ENCODE measurements at regions not wholly inside any gene's neighbourhood (a gene's known extent, or its start where the extent isn't known, plus 50 kb on each side); places are given as distances from the start of the nearest gene placed in this dataset.
"Not testable (repeated sequence)": the region's sequence is repeated elsewhere in the genome, so short reads cannot be mapped to it uniquely, and the experiment has no call there.

DNA sequence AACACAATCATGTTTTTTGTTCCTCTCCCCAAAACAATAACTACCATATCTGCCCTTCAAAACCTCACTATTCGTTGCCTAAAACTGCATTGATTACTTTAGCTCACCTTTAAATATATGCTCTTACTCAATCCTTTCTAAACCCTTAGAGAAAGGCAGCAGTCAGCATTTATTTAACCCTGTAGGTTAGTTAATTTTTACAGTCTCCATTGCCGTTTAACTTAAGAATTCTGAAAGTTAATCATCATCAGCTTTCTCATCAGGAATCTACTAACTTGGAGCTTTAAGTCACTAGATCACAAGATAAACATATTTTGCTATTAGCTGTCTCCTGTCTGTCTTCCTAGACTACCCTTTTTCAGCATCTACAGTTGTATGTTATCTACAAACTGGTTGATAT lies 991.9 kb downstream of the EPHA7 start:
- intact Hi-C loops (cut with DNase I): no loop called here
- Histone ChIP-seq H3K36me3 (no peaks in the 10 kb centered on the region), H3K4me1 (no peaks in the 10 kb centered on the region), H3K27ac (no peak overlapping the region), H3K4me3 (no peak overlapping the region), H3K27me3 (no peaks in the 10 kb centered on the region), H3K9me3 (no peaks in the 10 kb centered on the region)
- ATAC-seq (no peak), DNase-seq (no peak)
- TF ChIP-seq, protein P1, sequence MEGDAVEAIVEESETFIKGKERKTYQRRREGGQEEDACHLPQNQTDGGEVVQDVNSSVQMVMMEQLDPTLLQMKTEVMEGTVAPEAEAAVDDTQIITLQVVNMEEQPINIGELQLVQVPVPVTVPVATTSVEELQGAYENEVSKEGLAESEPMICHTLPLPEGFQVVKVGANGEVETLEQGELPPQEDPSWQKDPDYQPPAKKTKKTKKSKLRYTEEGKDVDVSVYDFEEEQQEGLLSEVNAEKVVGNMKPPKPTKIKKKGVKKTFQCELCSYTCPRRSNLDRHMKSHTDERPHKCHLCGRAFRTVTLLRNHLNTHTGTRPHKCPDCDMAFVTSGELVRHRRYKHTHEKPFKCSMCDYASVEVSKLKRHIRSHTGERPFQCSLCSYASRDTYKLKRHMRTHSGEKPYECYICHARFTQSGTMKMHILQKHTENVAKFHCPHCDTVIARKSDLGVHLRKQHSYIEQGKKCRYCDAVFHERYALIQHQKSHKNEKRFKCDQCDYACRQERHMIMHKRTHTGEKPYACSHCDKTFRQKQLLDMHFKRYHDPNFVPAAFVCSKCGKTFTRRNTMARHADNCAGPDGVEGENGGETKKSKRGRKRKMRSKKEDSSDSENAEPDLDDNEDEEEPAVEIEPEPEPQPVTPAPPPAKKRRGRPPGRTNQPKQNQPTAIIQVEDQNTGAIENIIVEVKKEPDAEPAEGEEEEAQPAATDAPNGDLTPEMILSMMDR (IDR thresholded peaks at IDR 0.05): no peak
- no peak for TF ChIP-seq POLR2A (IDR thresholded peaks at IDR 0.05)
- WGBS (ENCODE audit: insufficient coverage, low coverage, low lambda C conversion rate, missing lambda C conversion rate): 18% methylated on average over 2 of the region's 2 CpGs

GRCh38 chr6:92415656-92416055 lies 1003.7 kb downstream of the EPHA7 start:
- H3K36me3 ChIP-seq: no peaks in the 10 kb centered on the region
- H3K4me3 ChIP-seq: no peak overlapping the region
- no peaks in the 10 kb centered on the region for H3K27me3 ChIP-seq
- DNase-seq (no peak), ATAC-seq (no peak)
- TF ChIP-seq, protein P1 (IDR thresholded peaks at IDR 0.05): no peak
- no peak for TF ChIP-seq POLR2A (IDR thresholded peaks at IDR 0.05)
- no peak overlapping the region for H3K27ac ChIP-seq
- no peaks in the 10 kb centered on the region for H3K9me3 ChIP-seq
- 35% methylated on average over 4 of the region's 4 CpGs for WGBS (ENCODE audit: insufficient coverage, low coverage, low lambda C conversion rate, missing lambda C conversion rate)
- H3K4me1 ChIP-seq: no peaks in the 10 kb centered on the region
- intact Hi-C loops (cut with DNase I): no loop called here

DNA sequence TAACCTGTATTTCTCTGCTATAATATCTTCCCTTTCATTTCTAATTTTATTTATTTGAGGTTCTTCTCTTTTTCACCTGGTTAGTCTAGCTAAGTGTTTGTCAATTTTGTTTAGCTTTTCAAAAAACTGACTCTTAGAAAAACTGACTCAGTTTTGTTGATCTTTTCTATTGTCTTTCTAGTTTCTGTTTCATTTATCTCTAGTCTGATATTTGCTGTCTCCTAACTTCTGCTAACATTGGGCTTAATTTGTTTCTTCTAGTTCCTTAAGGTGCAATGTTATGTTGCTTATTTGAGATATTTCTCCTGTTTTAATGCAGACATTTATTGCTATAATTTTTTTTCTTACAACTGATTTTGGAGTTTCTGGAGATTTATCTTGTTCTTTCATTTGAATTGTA lies 1011.0 kb downstream of the EPHA7 start:
- no peak for TF ChIP-seq POLR2A (IDR thresholded peaks at IDR 0.05)
- TF ChIP-seq, protein P1 (IDR thresholded peaks at IDR 0.05): no peak
- ATAC-seq (no peak), DNase-seq (no peak)
- no peaks in the 10 kb centered on the region for H3K27me3 ChIP-seq
- no peaks in the 10 kb centered on the region for H3K36me3 ChIP-seq
- H3K27ac ChIP-seq: no peak overlapping the region
- no peaks in the 10 kb centered on the region for H3K9me3 ChIP-seq
- no peaks in the 10 kb centered on the region for H3K4me1 ChIP-seq
- intact Hi-C loops (cut with DNase I): no loop called here
- no peak overlapping the region for H3K4me3 ChIP-seq

GRCh38 chr6:92404281-92404680 lies 1015.1 kb downstream of the EPHA7 start:
- ATAC-seq: no peak
- Histone ChIP-seq H3K27me3 (no peaks in the 10 kb centered on the region), H3K4me1 (no peaks in the 10 kb centered on the region), H3K9me3 (no peaks in the 10 kb centered on the region), H3K4me3 (no peak overlapping the region), H3K27ac (no peak overlapping the region), H3K36me3 (no peaks in the 10 kb centered on the region)
- TF ChIP-seq, protein P1 (IDR thresholded peaks at IDR 0.05): no peak
- no peak for TF ChIP-seq POLR2A (IDR thresholded peaks at IDR 0.05)
- WGBS (ENCODE audit: insufficient coverage, low coverage, low lambda C conversion rate, missing lambda C conversion rate): 35% methylated on average over 2 of the region's 2 CpGs
- intact Hi-C loops (cut with DNase I): no loop called here
- no peak for DNase-seq

DNA sequence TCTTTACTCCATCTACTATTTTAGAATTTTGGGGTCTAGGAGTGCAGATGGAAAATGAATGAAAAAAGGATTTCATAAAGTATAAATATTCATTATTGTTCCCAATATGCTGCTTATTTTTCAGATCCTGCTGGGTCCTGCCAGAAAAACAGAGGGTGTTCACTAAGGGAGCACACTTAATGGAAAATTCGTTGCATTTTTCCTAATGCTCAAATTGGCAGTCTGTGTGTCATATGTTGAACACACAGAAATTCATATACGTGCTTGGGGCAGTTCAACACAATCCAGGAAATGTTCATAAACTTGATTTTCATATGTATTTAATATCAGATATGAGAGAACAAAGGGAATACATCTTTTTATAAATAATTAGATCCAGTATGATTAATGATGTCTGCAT lies 1019.4 kb downstream of the EPHA7 start:
- TF ChIP-seq, protein P1 (IDR thresholded peaks at IDR 0.05): no peak
- TF ChIP-seq POLR2A (IDR thresholded peaks at IDR 0.05): no peak
- Histone ChIP-seq H3K4me3 (no peak overlapping the region), H3K36me3 (no peaks in the 10 kb centered on the region), H3K27me3 (no peaks in the 10 kb centered on the region), H3K27ac (no peak overlapping the region), H3K4me1 (no peaks in the 10 kb centered on the region), H3K9me3 (no peaks in the 10 kb centered on the region)
- ATAC-seq: no peak
- intact Hi-C loops (cut with DNase I): no loop called here
- WGBS (ENCODE audit: insufficient coverage, low coverage, low lambda C conversion rate, missing lambda C conversion rate): 44% methylated on average over 2 of the region's 2 CpGs
- DNase-seq: no peak

GRCh38 chr6:92388706-92389105 lies 1030.7 kb downstream of the EPHA7 start:
- ATAC-seq; intact Hi-C loops (cut with DNase I): not testable (repeated sequence)

More at GRCh38 chr6:92388706-92389105, 1030.7 kb downstream of the EPHA7 start:
- not testable (repeated sequence) for H3K27ac ChIP-seq, H3K9me3 ChIP-seq, DNase-seq, H3K4me3 ChIP-seq, H3K27me3 ChIP-seq, H3K4me1 ChIP-seq, H3K36me3 ChIP-seq
- WGBS (ENCODE audit: insufficient coverage, low coverage, low lambda C conversion rate, missing lambda C conversion rate): 80% methylated on average over 4 of the region's 8 CpGs
